ENCODE measurements at regions not wholly inside any gene's neighbourhood (a gene's known extent, or its start where the extent isn't known, plus 50 kb on each side); places are given as distances from the start of the nearest gene placed in this dataset.
"Not testable (repeated sequence)": the region's sequence is repeated elsewhere in the genome, so short reads cannot be mapped to it uniquely, and the experiment has no call there.

GRCh38 chr4:26198931-26199330 lies 121.9 kb upstream of the RBPJ start:
- not testable (repeated sequence) for TF ChIP-seq CTCF (conservative IDR thresholded peaks at IDR 0.05; ENCODE audit: low read depth, low read length); EZH2 (IDR thresholded peaks at IDR 0.05; ENCODE audit: low read length, unreplicated experiment); EZH2phosphoT487 (IDR thresholded peaks at IDR 0.05; ENCODE audit: borderline replicate concordance, low read length)

Measured in PC-3 (cell line).